Fibroblast of villous mesenchyme (primary cell): ENCODE measurements at regions not wholly inside any gene's neighbourhood (a gene's known extent, or its start where the extent isn't known, plus 50 kb on each side); places are given as distances from the start of the nearest gene placed in this dataset.
"Not testable (repeated sequence)": the region's sequence is repeated elsewhere in the genome, so short reads cannot be mapped to it uniquely, and the experiment has no call there.

Experiments
- DNase-seq: peaks from one replicate; pipeline ENCODE4 v3.0.0-alpha.2; 2010; ENCODE audit warnings: low read depth
- H3K4me3 ChIP-seq: 2 replicates; pipeline ENCODE4 v1.5.1; 2011; ENCODE audit warnings: low read depth, mild to moderate bottlenecking, low read length
- CTCF ChIP-seq: IDR thresholded peaks from 2 replicates; pipeline ENCODE4 v1.5.1; 2012; ENCODE audit warnings: low read depth, mild to moderate bottlenecking, low read length; ENCODE audit not compliant: insufficient read depth

GRCh38 chr1:186762653-186763052 lies 66.1 kb upstream of the PLA2G4A start:
- DNase-seq, result no peak
- no peak for TF ChIP-seq CTCF
- H3K4me3 ChIP-seq, result no peak overlapping the region

GRCh38 chr1:186761358-186761757 lies 67.4 kb upstream of the PLA2G4A start:
- TF ChIP-seq CTCF, result no peak
- H3K4me3 ChIP-seq, result no peak overlapping the region
- no peak for DNase-seq

GRCh38 chr1:186760446-186760845 lies 68.3 kb upstream of the PLA2G4A start:
- no peak for TF ChIP-seq CTCF
- DNase-seq, result no peak
- no peak overlapping the region for H3K4me3 ChIP-seq

GRCh38 chr1:186758896-186759606 lies 69.7 kb upstream of the PLA2G4A start:
- not testable (repeated sequence) for DNase-seq, H3K4me3 ChIP-seq

- no peak for TF ChIP-seq CTCF
- H3K4me3 ChIP-seq, result no peak overlapping the region
- no peak for DNase-seq
Observed at GRCh38 chr1:186757851-186758250, 70.9 kb upstream of the PLA2G4A start.

- peak; percentile 28 for DNase-seq
- no peak overlapping the region for H3K4me3 ChIP-seq
- no peak for TF ChIP-seq CTCF
Observed at GRCh38 chr1:186754542-186755145, 74.1 kb upstream of the PLA2G4A start.

GRCh38 chr1:186753241-186753640 lies 73.0 kb upstream of the PTGS2 start:
- TF ChIP-seq CTCF, result no peak
- DNase-seq, result no peak
- H3K4me3 ChIP-seq, result no peak overlapping the region
